Lower lobe of right lung (tissue), 2 donors: ENCODE measurements at regions not wholly inside any gene's neighbourhood (a gene's known extent, or its start where the extent isn't known, plus 50 kb on each side); places are given as distances from the start of the nearest gene placed in this dataset.
A peak's percentile ranks its signal among the peaks of the same experiment; 100 is the strongest.

Experiments used
- ATAC-seq, 2 donors: fragments of 200-7000 bp; cut with Tn5 transposase; one replicate each; pipeline ENCODE4 v1.9.1; 2020 to 2022; ENCODE audit warnings: mild to moderate bottlenecking in 2 of 2, moderate library complexity in 2 of 2
- DNase-seq: peaks from one replicate; pipeline ENCODE4 v3.0.0-alpha.2; 2020
- H3K27ac ChIP-seq: fragments of 200-600 bp; one replicate; pipeline ENCODE4 v1.8.0; 2022
- H3K27me3 ChIP-seq: fragments of 200-600 bp; one replicate; pipeline ENCODE4 v1.8.0; 2022; ENCODE audit warnings: low read depth
- H3K36me3 ChIP-seq: fragments of 200-600 bp; one replicate; pipeline ENCODE4 v1.8.0; 2022; ENCODE audit warnings: mild to moderate bottlenecking
- H3K4me1 ChIP-seq: fragments of 200-600 bp; one replicate; pipeline ENCODE4 v1.8.0; 2022
- H3K4me3 ChIP-seq: fragments of 200-600 bp; one replicate; pipeline ENCODE4 v1.8.0; 2022; ENCODE audit warnings: mild to moderate bottlenecking
- H3K9me3 ChIP-seq: fragments of 200-600 bp; one replicate; pipeline ENCODE4 v1.8.0; 2022
- intact Hi-C: fragments of 100-400 bp; cut with DNase I; formaldehyde crosslinking; loops from one replicate; pipeline ENCODE4 v1.11.0; 2022
- TF ChIP-seq, protein P1 (sequence below): fragments of 200-600 bp; IDR thresholded peaks from one replicate; pipeline ENCODE4 v1.8.0; 2022; ENCODE audit warnings: antibody characterized with exemption, mild to moderate bottlenecking
- donor health status: DM: no; HTN: yes; CAD: no; lungs with severe emphysema.

DNA sequence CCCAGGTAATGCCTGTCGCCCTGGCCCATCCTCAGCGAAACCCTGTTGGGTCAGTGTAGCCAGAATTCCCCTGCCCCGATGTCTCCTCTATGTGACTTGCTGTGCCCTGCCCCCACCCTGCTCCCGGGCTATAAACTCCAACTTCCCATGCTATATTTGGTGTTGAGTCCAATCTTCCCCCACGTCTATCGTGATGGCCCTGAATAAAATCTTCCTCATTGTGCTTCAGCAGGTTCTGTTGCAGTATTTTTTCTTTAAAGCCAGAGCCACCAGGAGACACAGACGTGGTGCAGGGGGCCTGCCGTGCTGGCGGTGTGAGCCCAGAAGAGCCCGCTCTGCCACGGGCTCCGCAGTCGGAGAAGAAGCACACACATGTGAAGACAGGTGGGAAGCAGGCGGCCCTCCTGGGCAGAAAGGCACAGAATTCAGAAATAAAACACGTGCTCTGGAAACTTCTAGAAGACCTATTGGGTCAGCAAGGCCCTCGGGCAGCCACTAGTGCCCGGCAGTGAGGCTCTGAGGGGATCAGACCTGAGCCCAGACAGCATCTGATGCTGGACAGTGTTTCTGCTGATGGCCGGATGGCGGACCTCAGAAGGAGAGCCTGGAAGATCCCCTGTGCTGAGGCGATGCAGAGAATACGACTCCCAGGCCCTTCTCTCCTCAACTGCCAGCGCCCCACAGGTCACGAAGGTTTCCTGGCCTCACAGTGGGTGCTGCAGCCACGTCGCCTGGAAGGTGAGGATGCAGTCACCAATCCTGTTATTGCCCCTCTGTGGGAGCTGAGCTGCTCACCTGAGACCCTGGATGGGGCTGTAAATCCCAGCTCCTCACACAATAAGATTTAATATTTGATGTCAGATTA, 501.9 kb downstream of the BRD1 start:
- Histone ChIP-seq H3K9me3 (no peaks in the 10 kb centered on the region), H3K27me3 (peaks cover 34% of the 10 kb centered on the region), H3K4me1 (no peaks in the 10 kb centered on the region), H3K36me3 (no peaks in the 10 kb centered on the region), H3K27ac (no peak overlapping the region), H3K4me3 (no peak overlapping the region)
- DNase-seq (peak; percentile 19), ATAC-seq (no peak)
- TF ChIP-seq, protein P1, sequence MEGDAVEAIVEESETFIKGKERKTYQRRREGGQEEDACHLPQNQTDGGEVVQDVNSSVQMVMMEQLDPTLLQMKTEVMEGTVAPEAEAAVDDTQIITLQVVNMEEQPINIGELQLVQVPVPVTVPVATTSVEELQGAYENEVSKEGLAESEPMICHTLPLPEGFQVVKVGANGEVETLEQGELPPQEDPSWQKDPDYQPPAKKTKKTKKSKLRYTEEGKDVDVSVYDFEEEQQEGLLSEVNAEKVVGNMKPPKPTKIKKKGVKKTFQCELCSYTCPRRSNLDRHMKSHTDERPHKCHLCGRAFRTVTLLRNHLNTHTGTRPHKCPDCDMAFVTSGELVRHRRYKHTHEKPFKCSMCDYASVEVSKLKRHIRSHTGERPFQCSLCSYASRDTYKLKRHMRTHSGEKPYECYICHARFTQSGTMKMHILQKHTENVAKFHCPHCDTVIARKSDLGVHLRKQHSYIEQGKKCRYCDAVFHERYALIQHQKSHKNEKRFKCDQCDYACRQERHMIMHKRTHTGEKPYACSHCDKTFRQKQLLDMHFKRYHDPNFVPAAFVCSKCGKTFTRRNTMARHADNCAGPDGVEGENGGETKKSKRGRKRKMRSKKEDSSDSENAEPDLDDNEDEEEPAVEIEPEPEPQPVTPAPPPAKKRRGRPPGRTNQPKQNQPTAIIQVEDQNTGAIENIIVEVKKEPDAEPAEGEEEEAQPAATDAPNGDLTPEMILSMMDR, result no peak
- intact Hi-C loops, result no loop called here

DNA sequence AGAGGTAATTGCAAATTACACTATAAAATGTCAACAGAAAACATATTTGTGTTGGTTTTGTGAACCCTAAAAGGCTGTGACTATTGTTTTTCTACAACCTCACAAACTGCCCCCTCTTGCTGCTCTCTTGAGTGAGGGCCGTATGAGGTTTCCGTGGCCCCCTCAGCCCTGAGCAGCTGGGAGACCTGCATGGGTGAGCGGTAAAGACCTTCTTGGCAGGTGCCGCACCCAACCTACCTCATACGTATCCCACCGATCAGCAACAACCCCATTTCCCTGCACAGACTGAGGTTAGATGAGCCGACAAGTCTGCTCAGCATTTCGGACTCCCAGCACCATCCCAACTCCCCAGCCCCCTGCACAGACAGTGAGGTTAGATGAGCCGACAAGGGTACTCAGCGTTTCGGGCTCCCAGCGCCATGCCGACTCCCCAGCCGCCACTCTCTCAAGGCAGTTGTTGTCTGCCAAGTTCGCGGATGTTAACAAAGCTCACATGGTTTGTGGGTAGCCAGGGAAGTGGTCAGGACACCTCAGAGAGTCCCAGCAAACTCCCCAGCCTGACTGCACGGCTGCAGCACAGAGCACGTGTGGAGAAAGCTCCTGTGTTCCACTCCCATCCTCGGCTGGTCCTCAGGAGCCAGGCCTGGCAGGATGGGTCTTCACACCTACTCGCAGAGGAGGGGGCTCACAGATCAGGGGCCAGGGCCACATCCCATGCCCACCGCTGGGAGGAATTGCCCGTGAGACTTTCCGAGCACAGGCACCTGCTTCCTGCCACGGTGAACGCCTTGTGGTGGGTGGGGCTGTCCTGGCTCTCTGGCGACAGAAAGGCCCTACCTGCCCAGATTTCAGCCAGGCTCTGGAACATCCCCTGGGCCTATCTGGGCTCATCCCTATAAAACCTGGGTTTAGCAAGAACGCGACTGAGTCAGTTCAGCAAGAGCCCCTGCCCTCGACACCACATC, 502.9 kb downstream of the BRD1 start:
- no peaks in the 10 kb centered on the region for H3K36me3 ChIP-seq
- intact Hi-C loops, result no loop called here
- no peak overlapping the region for H3K4me3 ChIP-seq
- H3K27ac ChIP-seq, result no peak overlapping the region
- H3K9me3 ChIP-seq, result no peaks in the 10 kb centered on the region
- H3K27me3 ChIP-seq, result peaks cover 34% of the 10 kb centered on the region
- DNase-seq (peak; percentile 26), ATAC-seq (no peak)
- TF ChIP-seq, protein P1, result no peak
- H3K4me1 ChIP-seq, result no peaks in the 10 kb centered on the region

DNA sequence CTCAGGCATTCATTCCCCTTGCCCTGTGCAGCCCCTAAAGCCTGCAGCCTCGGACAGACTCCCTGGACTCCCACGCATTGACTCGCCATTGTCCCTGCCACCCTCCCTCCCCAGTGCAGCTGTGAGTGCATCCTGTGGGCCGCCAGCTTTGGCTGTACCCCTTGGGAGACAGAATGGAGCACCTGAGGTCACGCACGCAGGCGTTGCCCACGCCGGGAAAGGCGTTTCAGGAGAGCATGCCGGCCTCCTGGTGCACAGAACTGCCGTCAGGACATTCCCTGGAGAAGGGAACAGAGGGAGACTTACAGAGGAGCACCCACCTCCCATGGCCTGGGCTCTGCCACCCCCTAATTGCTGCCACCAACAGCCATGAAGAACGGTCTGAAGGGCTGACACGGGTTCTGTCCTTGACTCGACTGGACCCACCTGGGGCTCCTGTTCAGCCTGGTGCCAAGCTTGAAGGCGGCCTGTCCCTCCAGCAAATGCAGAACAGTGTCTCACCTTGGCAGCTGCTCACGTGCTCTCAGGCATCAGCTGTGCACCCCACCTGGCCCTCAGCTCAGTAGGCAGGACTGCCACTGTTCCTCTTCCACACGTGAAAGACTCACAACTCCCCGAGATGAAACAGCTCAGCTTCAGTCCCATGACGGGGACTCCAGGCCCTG, 503.8 kb downstream of the BRD1 start:
- no peaks in the 10 kb centered on the region for H3K4me1 ChIP-seq
- H3K36me3 ChIP-seq, result no peaks in the 10 kb centered on the region
- peaks cover 34% of the 10 kb centered on the region for H3K27me3 ChIP-seq
- TF ChIP-seq, protein P1, result no peak
- H3K4me3 ChIP-seq, result no peak overlapping the region
- H3K27ac ChIP-seq, result no peak overlapping the region
- no peaks in the 10 kb centered on the region for H3K9me3 ChIP-seq
- DNase-seq (peak; percentile 18), ATAC-seq (no peak)
- intact Hi-C loops, result no loop called here

DNA sequence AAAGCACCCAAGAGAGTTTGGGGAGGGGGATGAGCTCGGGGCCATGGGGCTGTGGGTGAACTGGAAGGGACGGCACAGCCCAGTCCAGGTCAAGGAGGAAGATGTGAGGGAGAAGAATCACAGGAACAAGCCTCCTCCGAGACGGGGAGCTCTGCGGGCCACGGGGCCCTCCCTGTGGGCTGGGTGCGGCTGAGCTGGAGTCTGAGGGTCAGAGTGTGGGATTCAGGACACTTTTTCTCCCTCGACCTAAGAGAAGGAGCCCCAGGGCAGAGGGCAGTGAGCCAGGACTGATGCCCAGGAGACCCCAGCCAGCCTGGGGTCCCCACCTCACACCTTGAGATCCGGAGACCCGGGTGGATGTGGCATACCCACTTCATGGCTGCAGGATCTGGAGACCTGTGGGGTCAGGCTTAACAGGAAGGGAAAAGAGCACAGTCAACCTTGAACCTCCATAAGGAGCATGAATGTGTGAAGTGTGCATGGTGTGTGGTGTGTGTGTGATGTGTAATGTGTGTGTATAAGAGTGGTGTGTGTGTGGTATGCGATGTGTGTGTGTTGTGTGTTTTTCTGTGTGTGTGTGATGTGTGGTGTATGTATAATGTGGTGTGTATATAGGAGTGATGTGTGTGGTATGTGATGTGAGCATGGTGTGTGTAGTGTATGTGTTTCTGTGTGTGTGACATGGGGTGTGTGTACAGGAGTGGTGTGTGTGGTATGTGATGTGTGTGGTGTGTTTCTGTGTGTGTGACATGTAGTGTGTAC, 504.6 kb downstream of the BRD1 start:
- H3K27me3 ChIP-seq, result peaks cover 34% of the 10 kb centered on the region

More for the DNA sequence above, 504.6 kb downstream of the BRD1 start:
- intact Hi-C loops, result no loop called here
- no peak for ATAC-seq
- Histone ChIP-seq H3K9me3 (no peaks in the 10 kb centered on the region), H3K27ac (no peak overlapping the region), H3K36me3 (no peaks in the 10 kb centered on the region), H3K4me3 (no peak overlapping the region), H3K4me1 (no peaks in the 10 kb centered on the region)
- peak; percentile 15 for DNase-seq
- TF ChIP-seq, protein P1, result no peak
